ENCODE measurements at regions not wholly inside any gene's neighbourhood (a gene's known extent, or its start where the extent isn't known, plus 50 kb on each side); places are given as distances from the start of the nearest gene placed in this dataset.

DNA sequence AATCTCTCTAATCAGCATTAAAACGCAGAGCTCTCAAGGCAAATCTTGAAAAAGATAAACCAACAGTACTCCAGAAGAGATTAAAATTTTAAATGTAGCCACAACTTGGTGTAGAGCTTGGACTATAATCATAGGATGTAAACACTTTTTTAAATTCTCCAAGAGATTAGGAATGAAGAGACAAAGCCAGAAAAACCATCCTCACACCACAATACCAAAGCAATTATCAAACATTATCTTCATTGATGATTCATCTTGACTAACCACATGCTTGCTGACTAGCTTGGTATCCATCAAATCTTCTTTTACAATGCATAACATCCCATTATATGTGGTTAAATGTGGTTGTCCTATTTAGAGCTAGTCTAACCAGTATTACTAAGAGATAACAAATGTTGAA is 815.1 kb downstream of the TLE1 start:
- H3K4me1 ChIP-seq (ENCODE audit: low read length): no peaks in the 10 kb centered on the region
- no peaks in the 10 kb centered on the region for H3K9me2 ChIP-seq (replicated peaks; ENCODE audit: insufficient read depth, low read length)
- no peaks in the 10 kb centered on the region for H3K36me3 ChIP-seq (replicated peaks; ENCODE audit: insufficient read depth, low read length)
- H4K20me1 ChIP-seq (ENCODE audit: insufficient read depth, low read length): no peaks in the 10 kb centered on the region
- no peaks in the 10 kb centered on the region for H3K27me3 ChIP-seq (replicated peaks; ENCODE audit: insufficient read depth, low read length)
- no peak overlapping the region for H3K4me3 ChIP-seq (ENCODE audit: low read length)
- no peak overlapping the region for H3K27ac ChIP-seq (ENCODE audit: low read length)
- H3K9ac ChIP-seq (ENCODE audit: low read length): no peak overlapping the region
- H2AFZ ChIP-seq (ENCODE audit: low read length): no peak overlapping the region
- no peak overlapping the region for H3K4me2 ChIP-seq (ENCODE audit: low read depth, low read length)
- H3F3A ChIP-seq (ENCODE audit: insufficient read depth, low read length): no peaks in the 10 kb centered on the region
- TF ChIP-seq EZH2 (optimal IDR thresholded peaks at IDR 0.05; ENCODE audit: low read depth, low read length): no peak
- no peak for TF ChIP-seq EZH2phosphoT487 (IDR thresholded peaks at IDR 0.05; ENCODE audit: low read length)
- TF ChIP-seq, protein P1, sequence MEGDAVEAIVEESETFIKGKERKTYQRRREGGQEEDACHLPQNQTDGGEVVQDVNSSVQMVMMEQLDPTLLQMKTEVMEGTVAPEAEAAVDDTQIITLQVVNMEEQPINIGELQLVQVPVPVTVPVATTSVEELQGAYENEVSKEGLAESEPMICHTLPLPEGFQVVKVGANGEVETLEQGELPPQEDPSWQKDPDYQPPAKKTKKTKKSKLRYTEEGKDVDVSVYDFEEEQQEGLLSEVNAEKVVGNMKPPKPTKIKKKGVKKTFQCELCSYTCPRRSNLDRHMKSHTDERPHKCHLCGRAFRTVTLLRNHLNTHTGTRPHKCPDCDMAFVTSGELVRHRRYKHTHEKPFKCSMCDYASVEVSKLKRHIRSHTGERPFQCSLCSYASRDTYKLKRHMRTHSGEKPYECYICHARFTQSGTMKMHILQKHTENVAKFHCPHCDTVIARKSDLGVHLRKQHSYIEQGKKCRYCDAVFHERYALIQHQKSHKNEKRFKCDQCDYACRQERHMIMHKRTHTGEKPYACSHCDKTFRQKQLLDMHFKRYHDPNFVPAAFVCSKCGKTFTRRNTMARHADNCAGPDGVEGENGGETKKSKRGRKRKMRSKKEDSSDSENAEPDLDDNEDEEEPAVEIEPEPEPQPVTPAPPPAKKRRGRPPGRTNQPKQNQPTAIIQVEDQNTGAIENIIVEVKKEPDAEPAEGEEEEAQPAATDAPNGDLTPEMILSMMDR (IDR thresholded peaks at IDR 0.05; ENCODE audit: low read length): no peak
- no peak for DNase-seq
- no peaks in the 10 kb centered on the region for H3K9me3 ChIP-seq (replicated peaks; ENCODE audit: insufficient read depth, low read length)
- H3K79me2 ChIP-seq (ENCODE audit: low read length): no peaks in the 10 kb centered on the region

DNA sequence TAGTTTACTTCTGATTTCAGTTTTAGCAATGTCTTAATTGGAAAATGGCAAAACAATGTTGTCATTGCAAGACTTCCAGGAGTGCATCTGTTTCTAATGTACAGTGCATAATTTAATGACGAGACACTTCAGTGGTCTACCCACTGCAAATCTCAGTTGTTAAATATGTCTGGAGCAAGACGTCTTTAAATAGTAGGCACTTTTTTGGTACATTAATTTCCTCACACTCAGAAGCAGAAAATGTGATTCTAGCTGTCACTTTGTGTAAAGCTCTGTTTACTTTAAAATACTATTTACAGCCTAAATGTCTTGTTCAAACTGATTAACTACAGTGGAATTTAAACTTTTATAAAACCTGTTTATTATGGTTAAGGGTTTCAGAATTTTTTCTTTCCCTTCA is 815.5 kb downstream of the TLE1 start:
- no peaks in the 10 kb centered on the region for H3K9me3 ChIP-seq (replicated peaks; ENCODE audit: insufficient read depth, low read length)
- TF ChIP-seq EZH2 (optimal IDR thresholded peaks at IDR 0.05; ENCODE audit: low read depth, low read length) (no peak), EZH2phosphoT487 (IDR thresholded peaks at IDR 0.05; ENCODE audit: low read length) (no peak)
- TF ChIP-seq, protein P1 (IDR thresholded peaks at IDR 0.05; ENCODE audit: low read length): no peak
- H3K9me2 ChIP-seq (replicated peaks; ENCODE audit: insufficient read depth, low read length): no peaks in the 10 kb centered on the region
- H3K4me3 ChIP-seq (ENCODE audit: low read length): no peak overlapping the region
- no peaks in the 10 kb centered on the region for H4K20me1 ChIP-seq (ENCODE audit: insufficient read depth, low read length)
- no peak for DNase-seq
- H2AFZ ChIP-seq (ENCODE audit: low read length): no peak overlapping the region
- H3K4me2 ChIP-seq (ENCODE audit: low read depth, low read length): no peak overlapping the region
- H3F3A ChIP-seq (ENCODE audit: insufficient read depth, low read length): no peaks in the 10 kb centered on the region
- no peaks in the 10 kb centered on the region for H3K27me3 ChIP-seq (replicated peaks; ENCODE audit: insufficient read depth, low read length)
- H3K27ac ChIP-seq (ENCODE audit: low read length): no peak overlapping the region
- no peaks in the 10 kb centered on the region for H3K79me2 ChIP-seq (ENCODE audit: low read length)
- no peaks in the 10 kb centered on the region for H3K36me3 ChIP-seq (replicated peaks; ENCODE audit: insufficient read depth, low read length)
- H3K4me1 ChIP-seq (ENCODE audit: low read length): no peaks in the 10 kb centered on the region
- H3K9ac ChIP-seq (ENCODE audit: low read length): no peak overlapping the region

DNA sequence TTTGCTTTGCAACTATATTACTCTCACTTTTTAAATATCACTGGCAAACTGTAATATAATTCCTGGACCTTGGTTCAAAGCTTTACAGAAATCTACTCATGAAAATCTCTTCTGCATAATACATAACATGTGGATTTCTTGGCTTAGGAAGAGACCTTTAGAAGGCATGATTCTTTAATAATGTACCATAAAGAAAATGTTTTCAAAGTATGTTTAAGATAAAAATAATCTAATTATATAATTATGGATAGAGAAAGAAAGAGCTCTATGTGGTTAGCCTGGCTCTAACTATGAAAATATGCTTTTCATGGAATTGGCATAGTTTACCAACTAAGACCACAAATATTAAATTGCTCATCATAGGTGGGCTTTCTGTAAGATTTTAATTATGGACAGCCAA is 817.8 kb downstream of the TLE1 start:
- H3K9me2 ChIP-seq (replicated peaks; ENCODE audit: insufficient read depth, low read length): no peaks in the 10 kb centered on the region
- H3K27ac ChIP-seq (ENCODE audit: low read length): no peak overlapping the region
- H3K9me3 ChIP-seq (replicated peaks; ENCODE audit: insufficient read depth, low read length): no peaks in the 10 kb centered on the region
- no peaks in the 10 kb centered on the region for H4K20me1 ChIP-seq (ENCODE audit: insufficient read depth, low read length)
- no peaks in the 10 kb centered on the region for H3K27me3 ChIP-seq (replicated peaks; ENCODE audit: insufficient read depth, low read length)
- H3K4me2 ChIP-seq (ENCODE audit: low read depth, low read length): no peak overlapping the region
- H3K4me1 ChIP-seq (ENCODE audit: low read length): no peaks in the 10 kb centered on the region
- DNase-seq: no peak
- H3K4me3 ChIP-seq (ENCODE audit: low read length): no peak overlapping the region
- no peaks in the 10 kb centered on the region for H3F3A ChIP-seq (ENCODE audit: insufficient read depth, low read length)
- H3K79me2 ChIP-seq (ENCODE audit: low read length): no peaks in the 10 kb centered on the region
- H3K36me3 ChIP-seq (replicated peaks; ENCODE audit: insufficient read depth, low read length): no peaks in the 10 kb centered on the region
- no peak overlapping the region for H2AFZ ChIP-seq (ENCODE audit: low read length)
- TF ChIP-seq EZH2 (optimal IDR thresholded peaks at IDR 0.05; ENCODE audit: low read depth, low read length) (no peak), EZH2phosphoT487 (IDR thresholded peaks at IDR 0.05; ENCODE audit: low read length) (no peak)
- TF ChIP-seq, protein P1 (IDR thresholded peaks at IDR 0.05; ENCODE audit: low read length): no peak
- no peak overlapping the region for H3K9ac ChIP-seq (ENCODE audit: low read length)
